ENCODE measurements at regions not wholly inside any gene's neighbourhood (a gene's known extent, or its start where the extent isn't known, plus 50 kb on each side); places are given as distances from the start of the nearest gene placed in this dataset.

- H3K4me1 Mint-ChIP-seq (ENCODE audit: low read depth), result no peaks in the 10 kb centered on the region
- no peaks in the 10 kb centered on the region for H3K27me3 Mint-ChIP-seq (ENCODE audit: insufficient read depth)
- no peak overlapping the region for H3K4me3 Mint-ChIP-seq
- peaks cover 34% of the 10 kb centered on the region for H3K9me3 Mint-ChIP-seq
- no peaks in the 10 kb centered on the region for H3K36me3 Mint-ChIP-seq (ENCODE audit: low read depth)
- TF ChIP-seq, protein P1, sequence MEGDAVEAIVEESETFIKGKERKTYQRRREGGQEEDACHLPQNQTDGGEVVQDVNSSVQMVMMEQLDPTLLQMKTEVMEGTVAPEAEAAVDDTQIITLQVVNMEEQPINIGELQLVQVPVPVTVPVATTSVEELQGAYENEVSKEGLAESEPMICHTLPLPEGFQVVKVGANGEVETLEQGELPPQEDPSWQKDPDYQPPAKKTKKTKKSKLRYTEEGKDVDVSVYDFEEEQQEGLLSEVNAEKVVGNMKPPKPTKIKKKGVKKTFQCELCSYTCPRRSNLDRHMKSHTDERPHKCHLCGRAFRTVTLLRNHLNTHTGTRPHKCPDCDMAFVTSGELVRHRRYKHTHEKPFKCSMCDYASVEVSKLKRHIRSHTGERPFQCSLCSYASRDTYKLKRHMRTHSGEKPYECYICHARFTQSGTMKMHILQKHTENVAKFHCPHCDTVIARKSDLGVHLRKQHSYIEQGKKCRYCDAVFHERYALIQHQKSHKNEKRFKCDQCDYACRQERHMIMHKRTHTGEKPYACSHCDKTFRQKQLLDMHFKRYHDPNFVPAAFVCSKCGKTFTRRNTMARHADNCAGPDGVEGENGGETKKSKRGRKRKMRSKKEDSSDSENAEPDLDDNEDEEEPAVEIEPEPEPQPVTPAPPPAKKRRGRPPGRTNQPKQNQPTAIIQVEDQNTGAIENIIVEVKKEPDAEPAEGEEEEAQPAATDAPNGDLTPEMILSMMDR (IDR thresholded peaks at IDR 0.05), result no peak
- no peak overlapping the region for H3K27ac Mint-ChIP-seq
- DNase-seq, result no peak
Observed at GRCh38 chr4:31917334-31917733, 1197.2 kb downstream of the PCDH7 start.

DNA sequence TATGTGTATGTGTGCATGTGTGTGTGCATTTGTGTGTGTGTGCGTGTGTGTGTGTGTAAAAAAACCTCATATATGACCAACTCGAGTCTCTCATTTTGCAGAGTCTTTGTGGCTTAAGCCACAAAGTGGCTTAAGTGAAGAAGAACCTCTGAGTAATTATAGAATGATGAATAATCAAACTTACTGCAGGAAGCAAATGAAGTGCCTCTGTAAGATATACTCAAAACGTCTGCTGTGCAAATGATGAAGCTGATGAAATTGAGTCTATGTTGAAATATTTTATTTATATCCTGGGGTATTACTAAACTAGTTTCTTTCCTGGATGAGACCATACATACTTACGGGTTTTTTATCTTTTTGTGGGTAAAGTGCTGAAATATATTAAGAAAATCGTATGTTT lies 1198.7 kb downstream of the PCDH7 start:
- Mint-ChIP-seq H3K27ac (no peak overlapping the region), H3K4me1 (ENCODE audit: low read depth) (no peaks in the 10 kb centered on the region), H3K36me3 (ENCODE audit: low read depth) (no peaks in the 10 kb centered on the region; the same call in 1 of the 2 replicates), H3K27me3 (ENCODE audit: insufficient read depth) (no peaks in the 10 kb centered on the region), H3K9me3 (peaks cover 38% of the 10 kb centered on the region), H3K4me3 (no peak overlapping the region)
- DNase-seq, result no peak
- TF ChIP-seq, protein P1 (IDR thresholded peaks at IDR 0.05), result no peak

GRCh38 chr4:31923634-31924033 lies 1203.5 kb downstream of the PCDH7 start:
- Mint-ChIP-seq H3K27me3 (ENCODE audit: insufficient read depth) (no peaks in the 10 kb centered on the region), H3K4me1 (ENCODE audit: low read depth) (no peaks in the 10 kb centered on the region), H3K36me3 (ENCODE audit: low read depth) (no peaks in the 10 kb centered on the region; the same call in 1 of the 2 replicates), H3K4me3 (no peak overlapping the region), H3K9me3 (peaks cover 26% of the 10 kb centered on the region), H3K27ac (no peak overlapping the region)
- no peak for DNase-seq
- TF ChIP-seq, protein P1 (IDR thresholded peaks at IDR 0.05), result no peak

- Mint-ChIP-seq H3K36me3 (ENCODE audit: low read depth) (no peaks in the 10 kb centered on the region), H3K27ac (no peak overlapping the region), H3K4me1 (ENCODE audit: low read depth) (no peaks in the 10 kb centered on the region), H3K27me3 (ENCODE audit: insufficient read depth) (no peaks in the 10 kb centered on the region), H3K9me3 (peaks cover 22% of the 10 kb centered on the region; the same call in 1 of the 2 replicates), H3K4me3 (no peak overlapping the region)
- no peak for DNase-seq
- TF ChIP-seq, protein P1 (IDR thresholded peaks at IDR 0.05), result no peak
Observed at GRCh38 chr4:31929676-31930345, 1209.6 kb downstream of the PCDH7 start.

GRCh38 chr4:31946456-31946855 lies 1226.3 kb downstream of the PCDH7 start:
- no peak overlapping the region for H3K27ac Mint-ChIP-seq
- no peak overlapping the region for H3K4me3 Mint-ChIP-seq
- no peaks in the 10 kb centered on the region for H3K4me1 Mint-ChIP-seq (ENCODE audit: low read depth)
- no peak for DNase-seq
- TF ChIP-seq, protein P1 (IDR thresholded peaks at IDR 0.05), result no peak
- H3K27me3 Mint-ChIP-seq (ENCODE audit: insufficient read depth), result no peaks in the 10 kb centered on the region; the same call in 1 of the 2 replicates
- no peaks in the 10 kb centered on the region for H3K36me3 Mint-ChIP-seq (ENCODE audit: low read depth)
- H3K9me3 Mint-ChIP-seq, result peaks cover 36% of the 10 kb centered on the region

Measured in HFFc6 (cell line).